ENCODE measurements at regions not wholly inside any gene's neighbourhood (a gene's known extent, or its start where the extent isn't known, plus 50 kb on each side); places are given as distances from the start of the nearest gene placed in this dataset.
"Not testable (repeated sequence)": the region's sequence is repeated elsewhere in the genome, so short reads cannot be mapped to it uniquely, and the experiment has no call there.

- DNase-seq (ENCODE audit: low read depth, low spot score); POLR2A ChIA-PET; H3K4me3 ChIP-seq (ENCODE audit: low read depth, low read length); CTCF ChIA-PET: not testable (repeated sequence)
Observed at GRCh38 chr1:145553795-145554194, 54.0 kb upstream of the GPR89A start.

- DNase-seq (ENCODE audit: low read depth, low spot score): no peak
- CTCF ChIA-PET: no interaction called here
- TF ChIP-seq CTCF (IDR thresholded peaks at IDR 0.05; ENCODE audit: insufficient read depth, low read length, missing control alignments): no peak
- POLR2A ChIA-PET: no interaction called here
- no peak overlapping the region for H3K4me3 ChIP-seq (ENCODE audit: low read depth, low read length)
Observed at GRCh38 chr1:145545055-145545454, 62.7 kb upstream of the GPR89A start.

GRCh38 chr1:145541685-145542084, 66.1 kb upstream of the GPR89A start:
- POLR2A ChIA-PET; CTCF ChIA-PET; DNase-seq (ENCODE audit: low read depth, low spot score); H3K4me3 ChIP-seq (ENCODE audit: low read depth, low read length): not testable (repeated sequence)

DNA sequence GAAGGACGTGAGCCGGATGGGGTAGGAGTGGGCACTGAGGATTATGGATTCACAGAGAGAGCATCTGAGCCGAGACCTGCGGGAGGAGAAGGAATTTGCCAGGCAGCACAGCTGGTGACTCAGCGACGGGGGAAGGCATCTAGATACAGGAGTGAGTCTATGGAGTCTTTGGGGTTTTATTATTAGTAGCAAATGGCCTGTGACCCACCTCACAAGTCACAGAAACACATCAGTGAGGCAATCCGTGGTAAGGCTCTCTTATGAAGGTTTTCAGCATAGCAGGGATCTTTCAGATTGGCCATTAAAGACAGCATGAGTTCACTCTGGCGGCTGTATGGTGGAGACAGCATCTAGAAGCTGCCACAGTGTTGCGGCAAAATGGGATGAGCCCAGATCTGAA, 66.5 kb upstream of the GPR89A start:
- H3K4me3 ChIP-seq (ENCODE audit: low read depth, low read length); POLR2A ChIA-PET; DNase-seq (ENCODE audit: low read depth, low spot score); CTCF ChIA-PET: not testable (repeated sequence)

GRCh38 chr1:145538118-145538882, 69.5 kb upstream of the GPR89A start:
- POLR2A ChIA-PET; CTCF ChIA-PET; H3K4me3 ChIP-seq (ENCODE audit: low read depth, low read length); DNase-seq (ENCODE audit: low read depth, low spot score): not testable (repeated sequence)

DNA sequence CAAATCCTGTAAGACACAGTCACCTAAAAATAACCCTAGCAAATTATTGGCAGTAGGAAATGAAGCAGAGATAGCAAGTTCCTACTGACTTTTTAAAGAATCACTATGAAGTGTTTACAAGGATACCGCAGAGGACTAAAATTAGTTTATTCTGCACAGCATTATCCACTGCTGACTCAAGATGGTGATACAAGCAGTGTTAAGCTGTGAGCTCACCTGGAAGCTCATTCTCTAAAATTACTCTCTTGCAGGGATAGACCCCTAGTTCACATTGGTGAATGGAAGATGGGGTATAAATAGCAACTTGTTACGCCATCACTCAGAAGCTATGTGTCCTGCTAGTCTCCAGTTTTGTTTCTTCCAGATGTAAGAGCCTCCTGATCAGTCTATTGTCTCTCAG, 70.8 kb upstream of the GPR89A start:
- H3K4me3 ChIP-seq (ENCODE audit: low read depth, low read length); DNase-seq (ENCODE audit: low read depth, low spot score); CTCF ChIA-PET; POLR2A ChIA-PET: not testable (repeated sequence)

DNA sequence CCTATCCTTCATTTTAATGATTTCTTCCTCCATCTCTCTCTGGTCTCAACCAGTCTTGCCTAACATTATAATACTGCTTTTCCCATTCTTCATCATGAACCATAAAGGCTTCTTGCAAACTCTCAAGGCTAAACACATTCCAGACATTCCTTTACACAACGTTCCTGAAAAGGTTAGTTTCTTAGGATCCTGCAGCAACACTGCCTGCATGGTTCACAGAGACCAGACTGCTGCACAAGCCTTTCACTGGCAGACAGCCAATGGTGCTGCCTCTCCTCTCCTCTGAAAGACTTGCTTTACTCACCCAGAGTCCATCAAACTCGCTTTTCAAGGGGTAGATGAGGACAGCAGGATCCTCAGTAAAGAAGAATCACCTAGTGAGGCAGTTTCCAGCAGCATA, 72.3 kb upstream of the GPR89A start:
- DNase-seq (ENCODE audit: low read depth, low spot score); POLR2A ChIA-PET; CTCF ChIA-PET; H3K4me3 ChIP-seq (ENCODE audit: low read depth, low read length): not testable (repeated sequence)

GRCh38 chr1:145528068-145528564, 79.7 kb upstream of the GPR89A start:
- POLR2A ChIA-PET; H3K4me3 ChIP-seq (ENCODE audit: low read depth, low read length); DNase-seq (ENCODE audit: low read depth, low spot score); CTCF ChIA-PET: not testable (repeated sequence)

- DNase-seq (ENCODE audit: low read depth, low spot score); H3K4me3 ChIP-seq (ENCODE audit: low read depth, low read length); CTCF ChIA-PET; POLR2A ChIA-PET: not testable (repeated sequence)
Observed at GRCh38 chr1:145520159-145520558, 87.6 kb upstream of the GPR89A start.

GRCh38 chr1:145519302-145519701, 88.5 kb upstream of the GPR89A start:
- CTCF ChIA-PET: not testable (repeated sequence)

DNA sequence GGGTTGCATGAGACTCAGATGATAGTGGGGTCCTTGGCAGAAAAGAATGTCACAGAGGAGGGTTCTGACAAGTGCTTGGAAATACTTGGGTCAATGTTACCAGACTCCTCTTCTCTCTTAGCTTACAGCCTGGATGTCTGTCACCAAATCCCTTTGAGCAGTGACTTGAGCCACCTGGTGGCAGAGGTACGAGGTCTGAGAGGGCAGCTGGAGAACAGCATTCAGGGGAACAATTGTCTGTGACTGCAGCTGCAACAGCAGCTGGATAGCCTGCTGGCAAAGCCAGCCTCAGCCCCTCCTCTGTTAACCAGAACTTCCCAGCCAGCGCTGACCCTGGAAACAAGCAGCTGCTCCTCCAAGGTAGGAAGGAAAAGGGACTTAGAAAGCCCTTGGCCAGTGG, 87.6 kb upstream of the NBPF20 start:
- DNase-seq (ENCODE audit: low read depth, low spot score); CTCF ChIA-PET; H3K4me3 ChIP-seq (ENCODE audit: low read depth, low read length); POLR2A ChIA-PET: not testable (repeated sequence)

More at GRCh38 chr1:145519302-145519701, 88.5 kb upstream of the GPR89A start:
- H3K4me3 ChIP-seq (ENCODE audit: low read depth, low read length); POLR2A ChIA-PET; DNase-seq (ENCODE audit: low read depth, low spot score): not testable (repeated sequence)

DNA sequence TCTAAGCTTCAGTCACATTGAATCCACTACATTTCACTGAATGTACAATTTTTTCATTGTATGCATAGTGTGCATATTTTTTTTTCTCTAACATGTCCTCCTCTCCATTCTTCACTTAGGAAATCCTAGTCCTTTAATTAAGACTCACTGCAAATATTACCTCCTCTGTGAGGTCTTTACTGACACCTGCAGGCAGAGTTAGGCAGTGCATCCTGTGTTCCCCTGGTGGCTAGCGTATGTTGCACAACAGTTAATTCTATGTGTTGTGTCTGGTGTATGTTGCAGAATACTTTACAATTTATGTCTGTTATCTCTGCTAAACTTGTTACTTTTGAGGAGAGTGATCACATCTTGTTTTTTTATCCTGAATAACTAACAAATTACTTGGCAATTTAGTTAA, 82.7 kb upstream of the NBPF20 start:
- DNase-seq (ENCODE audit: low read depth, low spot score); CTCF ChIA-PET; POLR2A ChIA-PET; H3K4me3 ChIP-seq (ENCODE audit: low read depth, low read length): not testable (repeated sequence)

DNA sequence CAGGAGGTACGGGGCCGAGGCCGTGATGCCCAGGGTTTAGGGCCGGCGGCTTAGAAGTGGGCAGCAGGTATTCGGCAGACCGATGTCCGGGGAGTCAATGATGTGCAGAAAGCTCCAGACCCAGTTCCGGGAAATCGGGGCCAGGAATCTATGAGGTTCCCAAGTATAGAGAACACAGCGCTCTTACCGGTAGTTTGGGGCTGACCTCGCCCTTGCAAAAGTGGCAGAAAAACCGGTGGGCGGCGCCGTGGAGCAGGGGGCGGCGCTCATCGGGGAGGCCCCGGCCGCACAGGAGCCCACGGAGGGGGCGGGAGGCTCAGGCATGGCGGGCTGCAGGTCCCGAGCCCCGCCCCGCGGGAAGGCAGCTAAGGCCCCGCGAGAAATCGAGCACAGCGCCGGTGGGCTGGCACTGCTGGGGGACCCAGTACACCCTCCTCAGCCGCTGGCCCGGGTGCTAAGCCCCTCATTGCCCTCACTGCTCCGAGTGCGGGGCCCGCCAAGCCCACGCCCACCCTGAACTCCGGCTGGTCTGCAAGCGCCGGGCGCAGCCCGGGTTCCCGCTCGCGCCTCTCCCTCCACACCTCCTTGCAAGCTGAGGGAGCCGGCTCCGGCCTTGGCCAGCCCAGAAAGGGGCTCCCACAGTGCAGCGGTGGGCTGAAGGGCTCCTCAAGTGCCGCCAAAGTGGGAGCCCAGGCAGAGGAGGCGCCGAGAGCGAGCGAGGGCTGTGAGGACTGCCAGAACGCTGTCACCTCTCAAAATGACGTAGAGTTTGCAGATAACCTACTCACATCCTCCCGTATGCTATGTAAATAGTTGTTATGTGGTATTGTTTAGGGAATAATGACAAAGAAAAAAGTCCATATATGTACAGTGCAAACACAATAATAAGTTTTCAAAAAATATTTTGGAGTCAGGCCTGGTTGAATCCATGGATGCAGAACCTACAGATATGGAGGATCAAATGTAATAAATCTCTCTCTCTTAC, 80.6 kb upstream of the NBPF20 start:
- H3K4me3 ChIP-seq (ENCODE audit: low read depth, low read length); POLR2A ChIA-PET; DNase-seq (ENCODE audit: low read depth, low spot score); CTCF ChIA-PET: not testable (repeated sequence)

- CTCF ChIA-PET; DNase-seq (ENCODE audit: low read depth, low spot score); H3K4me3 ChIP-seq (ENCODE audit: low read depth, low read length); POLR2A ChIA-PET: not testable (repeated sequence)
Observed at GRCh38 chr1:145504834-145505413, 79.5 kb upstream of the NBPF20 start.

DNA sequence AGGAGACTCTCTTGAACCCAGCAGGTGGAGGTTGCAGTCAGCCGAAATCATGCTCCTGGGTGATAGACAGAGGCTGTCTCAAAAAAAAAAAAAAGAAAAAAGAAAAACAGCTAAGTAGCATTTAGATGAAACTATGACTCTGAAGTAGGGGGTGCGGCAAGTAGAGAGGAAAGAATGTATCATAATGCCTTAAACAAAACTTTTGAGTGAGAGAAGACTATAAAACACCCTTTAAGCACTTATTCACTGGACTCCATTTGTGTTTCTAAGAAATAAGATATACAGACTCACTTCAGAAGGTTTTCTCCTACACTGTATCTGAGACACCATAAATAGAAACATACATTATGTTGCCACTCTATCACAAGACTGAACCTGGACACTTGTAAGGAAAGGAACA, 78.9 kb upstream of the NBPF20 start:
- H3K4me3 ChIP-seq (ENCODE audit: low read depth, low read length); POLR2A ChIA-PET; CTCF ChIA-PET; DNase-seq (ENCODE audit: low read depth, low spot score): not testable (repeated sequence)

All from AG04449 (cell line).